ENCODE measurements at regions not wholly inside any gene's neighbourhood (a gene's known extent, or its start where the extent isn't known, plus 50 kb on each side); places are given as distances from the start of the nearest gene placed in this dataset.

DNA sequence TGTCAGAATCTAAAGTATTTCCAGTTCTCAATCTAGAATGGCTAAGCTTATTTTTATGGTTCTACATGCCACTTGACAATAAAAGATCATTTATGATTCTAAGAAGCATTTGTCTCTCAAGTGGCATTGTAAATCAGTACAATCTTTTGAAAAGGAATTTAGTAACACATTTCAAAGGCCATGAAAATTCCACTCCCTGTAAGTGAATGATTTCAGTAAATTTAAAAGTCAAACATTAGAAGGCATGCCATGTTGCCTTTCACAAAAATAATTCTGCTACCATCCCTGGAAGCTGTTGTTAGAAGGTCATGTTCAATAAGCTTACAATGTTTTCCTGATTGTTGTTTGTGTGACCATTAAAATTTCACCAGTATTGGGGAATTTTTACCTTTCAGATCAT, 142.9 kb downstream of the RPIA start:
- DNase-seq, result no peak

DNA sequence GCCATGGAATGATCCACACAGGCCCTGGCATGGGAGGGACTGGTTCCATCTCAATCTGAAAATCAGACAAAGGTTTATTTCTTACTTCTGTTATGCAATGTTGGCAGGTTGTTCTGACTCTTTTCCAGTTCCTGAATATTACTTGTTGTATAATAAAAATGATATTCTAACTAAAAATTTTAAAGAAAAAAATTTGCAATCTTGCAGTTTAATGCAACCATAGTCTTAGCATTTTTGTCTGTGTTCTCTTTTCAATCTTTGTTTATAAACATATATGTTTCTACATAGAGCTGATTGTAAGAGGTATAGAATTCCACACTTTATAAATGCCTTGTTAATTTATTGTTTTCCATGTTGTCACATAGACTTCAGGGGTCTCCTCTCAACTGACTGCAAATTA, 143.4 kb downstream of the RPIA start:
- DNase-seq, result no peak

DNA sequence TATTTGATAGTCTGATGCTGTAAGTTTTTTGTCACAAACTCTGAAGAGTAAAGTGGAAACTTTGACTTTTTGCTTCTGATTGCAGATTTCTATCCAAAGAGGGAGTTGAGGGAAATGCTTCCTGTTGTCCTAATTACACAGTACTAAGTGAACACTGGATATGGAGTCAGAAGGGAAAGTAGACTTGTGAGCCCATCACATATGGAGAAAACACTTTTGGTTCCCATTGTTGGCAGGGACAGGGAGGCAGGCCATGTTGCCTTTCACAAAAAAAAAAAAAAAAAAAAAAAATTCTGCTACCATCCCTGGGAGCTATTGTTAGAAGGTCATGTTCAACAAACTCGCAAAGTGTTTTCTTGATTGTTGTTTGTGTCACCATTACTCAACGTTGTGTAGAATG, 144.3 kb downstream of the RPIA start:
- no peak for DNase-seq

DNA sequence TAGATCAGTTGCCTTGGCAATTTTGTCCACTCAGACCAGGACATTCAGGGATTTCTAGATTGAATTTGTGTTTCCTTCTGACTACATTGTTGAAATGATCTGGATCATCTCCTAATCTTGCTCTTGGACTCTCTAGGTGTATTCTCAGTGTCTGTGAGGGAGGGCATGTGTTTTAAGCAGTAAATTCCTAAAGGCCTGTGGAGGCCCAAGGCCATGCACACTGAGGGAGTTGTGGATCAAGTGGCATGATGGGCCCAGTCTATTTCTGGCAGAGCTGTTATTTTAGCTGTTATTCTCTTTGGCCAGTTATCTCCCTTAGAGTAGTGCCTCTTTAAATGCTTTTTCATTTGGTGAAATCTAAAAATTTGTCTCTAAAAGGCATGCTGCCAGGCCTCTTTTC, 144.9 kb downstream of the RPIA start:
- no peak for DNase-seq

DNA sequence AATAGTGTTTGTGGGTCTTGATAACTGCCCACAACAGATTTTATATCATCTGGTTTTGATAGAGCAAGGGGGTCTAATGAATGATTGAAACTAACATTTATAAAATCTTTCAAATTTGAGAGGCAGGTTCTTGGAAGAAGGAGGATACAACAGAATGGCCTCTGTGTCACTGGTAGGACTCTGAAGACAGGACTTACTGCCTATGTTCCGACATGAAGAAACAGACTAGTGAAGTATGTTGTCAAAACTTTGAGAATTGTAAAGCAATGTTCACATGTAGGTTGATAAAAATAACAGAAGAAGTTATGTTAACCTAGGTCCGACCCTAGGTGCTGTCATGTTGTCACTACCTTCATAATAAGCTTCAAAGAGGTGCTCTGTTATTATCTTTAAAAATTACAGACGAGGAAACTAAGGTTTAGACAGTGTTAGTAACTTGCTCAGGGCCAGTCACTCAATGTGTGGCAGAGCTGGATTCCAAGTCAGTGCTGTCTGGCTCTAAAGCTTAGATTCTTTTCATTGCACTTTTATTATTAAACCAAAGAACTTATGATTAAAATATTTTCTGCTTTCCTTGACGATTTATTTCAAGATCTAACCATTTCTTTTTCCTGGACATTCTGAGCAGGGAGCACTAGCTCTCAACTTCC, 146.2 kb downstream of the RPIA start:
- no peak for DNase-seq

DNA sequence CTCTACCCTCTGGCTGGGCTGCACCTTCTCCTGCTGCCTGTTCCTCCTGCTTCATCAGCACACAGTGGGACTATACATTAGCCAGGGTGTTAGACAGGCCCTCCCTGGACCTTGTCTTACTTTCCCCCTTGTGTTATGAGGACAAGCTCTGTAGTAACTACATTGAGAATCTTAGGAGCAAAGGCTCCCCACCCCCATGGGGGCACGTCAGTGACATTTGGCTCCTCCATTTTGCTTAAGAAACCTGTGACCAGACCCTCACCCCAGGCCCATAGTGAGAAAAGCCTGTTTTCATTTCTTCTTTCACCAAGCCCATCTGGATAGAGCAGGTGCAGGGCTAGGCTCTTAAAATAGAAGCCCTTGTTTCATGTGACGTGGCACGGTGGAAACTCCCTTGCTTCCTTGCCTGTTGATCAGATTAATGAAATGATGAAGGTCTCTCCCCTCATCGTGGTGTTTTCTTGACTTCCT, 146.7 kb downstream of the RPIA start:
- DNase-seq, result no peak

DNA sequence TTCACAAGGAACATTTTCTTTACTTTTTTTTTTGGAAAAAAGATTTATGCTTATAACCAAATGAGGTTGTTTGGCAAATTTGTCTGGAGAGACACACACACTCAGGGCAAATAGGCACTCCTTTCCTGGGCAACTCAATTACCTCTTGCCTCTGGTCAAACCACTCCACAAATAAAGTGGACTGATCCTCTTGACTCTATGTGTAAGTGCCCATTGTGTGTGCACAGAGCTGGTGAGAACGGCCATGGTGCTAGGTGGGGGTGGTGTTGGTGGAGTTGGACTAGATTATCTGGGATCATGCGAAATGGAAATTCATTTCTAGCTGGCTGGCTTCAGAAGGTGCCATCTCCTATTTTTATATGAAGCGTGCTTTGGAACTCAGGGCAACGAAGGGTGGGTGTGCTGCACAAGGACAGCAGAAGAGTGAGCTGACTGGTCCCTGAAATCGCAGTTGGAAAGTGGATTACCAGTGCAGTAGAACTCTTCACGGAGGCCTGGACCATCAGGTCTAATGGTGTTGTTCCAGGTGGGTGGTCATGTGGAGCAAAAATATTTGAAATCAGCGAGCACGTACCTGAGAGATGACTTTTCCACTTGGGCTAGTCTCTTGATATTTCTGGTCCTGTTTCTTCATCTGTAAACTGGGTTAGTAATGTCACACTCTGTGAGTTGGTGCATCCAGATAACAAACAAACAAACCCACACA, 149.9 kb downstream of the RPIA start:
- no peak for DNase-seq

DNA sequence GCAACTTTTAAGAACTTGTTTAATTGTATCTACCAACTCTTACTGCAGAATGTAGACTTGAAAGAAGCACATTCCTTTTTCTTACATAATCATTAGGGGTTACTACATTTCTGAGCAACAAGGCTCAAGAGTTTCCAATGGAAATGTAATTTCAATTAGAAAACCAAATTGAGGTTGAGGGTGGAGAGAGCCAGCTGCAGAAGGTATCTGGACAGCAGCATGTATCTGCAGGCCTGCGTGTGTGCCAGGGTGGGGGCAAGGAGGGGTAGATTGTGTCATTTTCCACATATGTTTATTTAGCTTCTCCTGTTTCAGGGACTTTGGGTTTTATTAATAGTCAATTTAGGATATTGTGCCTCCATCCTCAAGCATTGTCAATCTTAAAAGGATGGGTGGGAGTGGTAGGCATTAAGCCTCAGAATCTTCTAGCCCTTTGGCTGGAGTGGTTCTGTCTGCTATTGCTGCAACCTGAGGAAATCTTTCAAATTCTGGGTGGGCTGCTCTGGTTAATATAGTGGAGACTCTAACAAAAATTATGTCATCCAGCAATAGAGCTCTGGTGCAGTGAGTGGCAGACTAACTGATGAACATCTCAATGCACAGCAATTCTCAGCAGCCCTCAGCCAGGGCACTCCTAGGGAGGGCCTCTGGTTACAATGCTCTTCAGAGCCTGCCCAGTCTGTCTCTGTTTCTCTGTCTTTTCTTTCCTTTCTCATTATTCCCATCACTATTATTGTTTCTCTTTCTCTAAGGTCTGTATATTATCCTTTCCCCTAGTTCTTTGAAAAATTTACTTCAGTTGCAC, 151.4 kb downstream of the RPIA start:
- DNase-seq, result no peak

DNA sequence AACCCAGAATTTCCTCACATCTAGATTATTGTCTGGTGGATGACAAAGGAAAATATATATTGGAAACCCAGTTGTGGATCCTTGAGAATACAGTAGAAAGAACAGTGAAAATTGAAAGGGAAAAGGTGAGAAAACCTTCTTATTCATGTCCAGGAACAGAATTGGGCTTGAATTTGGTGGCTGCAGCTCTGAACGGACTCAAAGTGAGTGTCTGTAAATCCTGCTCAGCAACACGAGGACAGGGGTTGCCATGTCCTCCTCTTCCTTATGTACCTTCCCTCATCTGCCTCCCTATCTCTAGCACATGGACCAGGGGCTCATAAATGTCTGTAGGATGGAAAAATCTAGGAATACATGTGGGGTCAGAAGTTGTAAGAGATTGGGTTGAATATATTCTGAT, 152.2 kb downstream of the RPIA start:
- no peak for DNase-seq

DNA sequence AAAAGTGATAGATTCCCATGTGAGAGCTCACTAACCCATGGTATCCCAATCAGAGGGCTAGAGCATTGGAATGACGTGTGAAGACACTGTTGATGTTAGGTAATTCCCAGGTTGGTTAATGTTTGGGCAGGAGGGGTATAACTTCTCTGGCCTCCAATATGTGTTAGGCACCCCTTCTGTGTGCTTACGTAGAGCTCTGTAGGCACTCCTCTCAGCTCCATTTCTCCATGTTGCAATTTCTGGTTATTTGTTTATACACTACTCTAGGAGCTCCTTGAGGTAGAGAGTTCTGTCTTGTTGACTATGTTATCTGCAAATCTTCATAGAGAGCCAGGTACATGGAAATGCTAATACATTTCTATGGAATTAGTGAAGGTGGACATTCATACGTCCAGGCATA, 153.5 kb downstream of the RPIA start:
- DNase-seq, result no peak

DNA sequence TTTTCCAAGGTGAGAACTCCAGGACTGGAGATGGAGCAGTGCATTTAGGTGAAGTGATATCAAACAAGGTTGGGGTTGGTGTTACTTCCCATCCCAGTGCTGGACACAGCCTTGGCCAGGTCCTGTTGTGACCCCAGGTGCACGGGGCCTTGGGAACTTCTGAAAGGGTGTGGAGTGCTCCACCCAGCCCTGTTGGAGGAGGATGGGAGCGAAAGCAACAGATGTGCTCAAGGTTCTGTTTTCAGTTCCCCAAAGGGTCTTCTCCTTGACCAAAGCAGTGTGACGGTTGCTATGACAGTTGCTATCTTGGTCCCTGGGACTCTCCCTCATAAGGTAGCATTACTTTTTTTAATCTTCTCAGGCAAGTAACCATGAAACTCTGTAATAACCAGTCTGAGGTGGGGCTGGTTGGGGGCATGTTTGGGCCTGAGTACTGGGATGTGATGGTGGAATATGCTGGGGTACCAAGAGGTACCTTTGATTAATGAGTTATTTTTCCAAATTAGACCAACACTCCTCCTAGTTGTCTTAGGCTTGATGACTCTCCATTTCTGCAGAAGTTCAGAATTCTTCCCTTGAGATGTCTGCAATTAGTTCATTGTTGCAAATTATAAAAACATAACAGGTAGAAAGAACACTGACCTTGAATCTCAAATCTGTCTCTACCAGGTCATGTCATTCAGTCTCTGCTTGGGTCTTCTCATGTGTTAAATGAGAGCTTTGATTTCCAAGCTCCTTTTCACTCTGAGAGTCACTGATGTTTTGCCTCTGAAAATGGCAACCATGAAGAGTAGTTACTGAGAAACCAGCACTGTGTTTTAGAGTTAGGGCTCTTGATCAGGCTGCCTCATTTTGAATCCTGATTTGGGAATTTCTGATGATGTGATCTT, 154.5 kb downstream of the RPIA start:
- no peak for DNase-seq

DNA sequence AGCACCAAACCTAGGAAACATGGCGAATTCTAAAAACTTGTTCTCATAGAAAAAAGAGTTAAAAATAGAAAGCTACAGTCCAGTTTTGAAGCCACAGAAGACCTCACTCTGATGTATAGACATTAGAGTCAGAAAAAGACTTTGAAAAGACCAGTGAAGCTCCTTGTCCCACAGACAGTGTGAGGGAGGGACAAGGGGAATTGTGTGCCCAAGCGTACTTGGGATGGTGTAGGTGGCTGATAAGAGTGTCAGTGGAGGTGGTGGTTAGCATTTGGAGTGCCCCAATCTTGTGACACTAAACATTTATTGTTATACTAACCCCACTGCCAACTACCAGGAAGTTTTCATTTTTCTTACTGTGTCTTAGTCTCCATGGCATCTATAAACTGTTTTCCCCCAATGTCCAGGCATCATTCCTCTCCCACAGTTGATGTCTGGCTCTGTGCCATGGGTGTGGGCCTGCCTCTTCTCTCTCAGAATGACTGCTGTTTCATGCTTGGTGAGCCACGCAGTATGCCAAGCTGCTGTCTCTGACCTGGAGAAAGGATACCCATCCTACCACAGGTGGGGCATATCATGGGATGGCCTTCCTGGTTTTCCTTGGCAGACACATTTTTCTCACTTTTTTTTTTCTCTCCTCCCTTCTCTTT, 161.4 kb downstream of the RPIA start:
- no peak for DNase-seq

DNA sequence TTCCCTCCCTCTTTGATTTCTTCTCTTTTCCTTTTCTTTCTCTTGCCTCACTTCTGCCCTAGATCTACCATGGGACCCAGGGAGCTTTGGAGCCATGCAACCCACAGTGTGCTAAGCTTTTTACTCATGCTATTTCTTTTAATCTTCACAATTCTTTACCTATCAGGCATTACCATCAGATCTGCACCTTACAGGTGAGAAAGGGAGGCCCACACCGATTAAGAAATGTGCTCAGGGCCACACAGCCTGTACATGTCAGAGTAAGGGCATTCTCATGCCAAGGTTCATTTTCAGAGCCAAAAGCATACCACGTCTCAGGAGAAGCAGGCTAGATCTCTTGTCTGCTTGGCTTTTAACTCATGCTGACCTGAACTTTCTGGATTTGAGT, 161.9 kb downstream of the RPIA start:
- no peak for DNase-seq

DNA sequence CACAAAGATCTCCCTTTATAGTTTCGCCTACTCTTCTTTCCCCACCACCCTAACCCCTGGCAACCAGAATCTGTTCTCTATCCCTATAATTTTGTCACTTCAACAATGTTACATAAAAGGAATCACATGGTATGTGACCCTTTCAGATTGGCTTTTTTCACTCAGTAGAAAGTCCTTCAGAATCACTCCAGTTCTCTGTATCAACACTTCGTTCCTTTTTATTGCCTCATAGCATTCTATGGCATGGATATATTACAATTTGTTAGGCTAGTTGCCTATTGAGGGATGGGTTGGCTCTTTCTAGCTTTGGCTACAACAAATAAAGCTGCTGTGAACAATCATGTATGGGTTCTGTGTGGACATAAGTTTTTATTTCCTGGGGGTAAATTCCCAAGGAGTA, 163.1 kb downstream of the RPIA start:
- no peak for DNase-seq

DNA sequence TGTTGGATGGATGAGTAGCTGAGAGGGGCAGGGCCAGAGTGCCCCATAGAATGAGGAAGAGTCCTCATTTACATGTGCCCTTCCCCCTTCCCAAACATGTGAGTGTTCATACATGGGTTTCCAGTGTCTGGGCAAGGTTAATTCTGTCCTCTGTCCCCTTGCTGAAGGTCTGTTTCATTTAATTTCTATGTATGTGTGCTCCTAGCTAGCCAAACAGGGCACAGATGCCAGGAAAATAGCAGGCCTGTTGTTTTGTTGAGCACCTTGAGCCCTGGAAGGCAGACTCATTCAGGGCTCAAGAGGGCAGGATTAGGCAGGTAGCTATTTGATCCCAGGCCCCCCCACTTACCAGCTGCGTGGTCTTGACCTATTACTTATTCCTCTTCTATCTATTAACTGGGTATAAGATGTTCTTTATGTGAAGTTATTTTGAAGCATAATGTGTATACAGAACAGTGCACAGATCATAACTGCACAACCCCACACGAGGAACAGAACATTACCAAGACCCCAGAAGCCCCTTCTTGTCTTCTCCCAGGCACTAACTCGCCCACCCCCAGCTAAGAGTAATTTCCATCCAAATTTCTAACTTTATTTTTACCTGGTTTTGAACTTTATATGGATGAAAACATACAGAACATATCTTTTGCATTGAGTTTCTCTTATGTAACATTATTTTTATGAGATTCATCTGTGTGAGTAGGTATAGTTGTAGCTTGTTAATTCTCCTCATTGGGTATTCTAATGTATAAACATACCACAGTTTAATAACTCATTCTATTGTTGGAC, 164.3 kb downstream of the RPIA start:
- no peak for DNase-seq

DNA sequence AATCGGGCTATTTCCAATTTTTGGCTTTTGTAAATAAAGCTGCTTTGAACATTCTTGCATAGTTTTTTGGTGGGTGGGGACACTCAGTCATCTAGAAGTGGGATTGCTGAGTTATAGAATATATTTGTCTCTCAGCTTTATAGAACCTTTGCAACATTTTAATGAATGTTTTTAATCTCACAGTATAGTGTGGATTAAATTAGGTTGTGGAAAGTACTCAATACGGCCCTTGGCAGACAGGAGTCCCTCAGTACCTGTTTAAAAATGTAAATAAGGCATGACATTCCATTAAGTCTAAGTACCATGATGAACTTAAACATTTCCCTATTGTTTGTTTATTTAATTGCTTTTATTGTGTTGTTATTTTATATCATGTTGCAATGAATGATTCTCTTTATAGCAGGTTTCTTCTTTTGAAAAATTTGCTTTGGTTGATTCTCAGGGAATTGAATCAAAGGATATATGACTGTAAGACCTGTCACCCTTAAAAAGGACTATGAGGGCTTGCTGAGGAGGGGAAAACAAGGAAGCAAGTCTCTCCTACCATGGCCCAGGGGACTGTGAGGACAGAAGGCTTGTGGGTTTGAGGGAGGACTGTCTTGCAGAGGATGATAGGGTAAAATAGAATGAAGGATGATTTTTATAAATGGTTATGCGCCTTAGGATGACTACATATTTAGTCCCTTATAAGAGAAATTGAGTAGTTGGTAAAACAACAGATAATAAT, 165.1 kb downstream of the RPIA start:
- no peak for DNase-seq

DNA sequence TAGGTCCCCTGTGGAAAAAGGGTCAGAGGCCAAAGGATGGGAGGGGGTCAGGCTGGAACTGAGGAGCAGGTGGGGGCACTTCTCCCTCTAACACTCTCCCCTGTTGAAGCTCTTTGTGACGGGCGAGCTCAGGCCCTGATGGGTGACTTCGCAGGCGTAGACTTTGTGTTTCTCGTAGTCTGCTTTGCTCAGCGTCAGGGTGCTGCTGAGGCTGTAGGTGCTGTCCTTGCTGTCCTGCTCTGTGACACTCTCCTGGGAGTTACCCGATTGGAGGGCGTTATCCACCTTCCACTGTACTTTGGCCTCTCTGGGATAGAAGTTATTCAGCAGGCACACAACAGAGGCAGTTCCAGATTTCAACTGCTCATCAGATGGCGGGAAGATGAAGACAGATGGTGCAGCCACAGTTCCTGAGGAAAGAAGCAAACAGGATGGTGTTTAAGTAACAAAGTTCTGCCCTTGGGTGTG, 165.8 kb downstream of the RPIA start:
- DNase-seq, result no peak

DNA sequence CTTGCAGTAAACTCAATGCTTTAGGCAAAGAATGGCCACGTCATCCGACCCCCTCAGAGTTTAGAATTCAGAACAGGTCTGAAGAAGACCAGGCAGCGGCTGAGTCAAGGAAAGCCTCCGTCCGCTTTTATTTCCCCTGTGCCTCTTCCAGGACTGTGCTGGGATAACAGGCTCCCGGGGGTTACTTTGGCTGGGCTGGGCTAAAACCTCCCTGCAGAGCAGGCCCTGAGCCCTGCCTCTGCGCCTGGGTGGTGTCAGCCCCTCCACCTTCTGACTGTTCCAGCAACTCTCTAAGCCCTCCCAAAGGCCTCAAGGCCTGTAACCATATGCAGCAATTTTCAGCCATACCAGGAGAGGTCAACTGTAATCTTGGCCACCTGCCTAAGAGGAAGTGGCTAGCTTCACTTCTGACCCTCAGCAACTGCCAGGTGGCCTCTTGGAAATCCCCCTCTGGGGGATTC, 166.5 kb downstream of the RPIA start:
- no peak for DNase-seq

DNA sequence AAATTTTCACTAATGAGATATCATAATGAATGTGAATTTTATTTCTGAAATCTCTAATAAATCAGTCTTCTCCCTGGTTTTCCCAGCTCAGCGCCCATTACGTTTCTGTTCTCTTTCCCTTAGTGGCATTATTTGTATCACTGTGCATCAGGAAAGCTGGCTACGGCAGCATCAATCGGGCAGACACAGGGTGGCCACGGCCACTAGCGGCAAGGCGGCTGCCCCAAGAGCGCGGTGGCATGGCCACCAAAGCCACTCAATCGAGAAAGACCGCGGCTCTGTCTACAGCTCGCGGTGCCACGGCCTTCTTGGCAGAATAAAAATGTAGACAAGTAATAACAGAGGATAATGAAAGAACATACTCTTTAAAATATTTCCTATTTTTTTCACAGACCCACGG, 168.0 kb downstream of the RPIA start:
- no peak for DNase-seq

DNA sequence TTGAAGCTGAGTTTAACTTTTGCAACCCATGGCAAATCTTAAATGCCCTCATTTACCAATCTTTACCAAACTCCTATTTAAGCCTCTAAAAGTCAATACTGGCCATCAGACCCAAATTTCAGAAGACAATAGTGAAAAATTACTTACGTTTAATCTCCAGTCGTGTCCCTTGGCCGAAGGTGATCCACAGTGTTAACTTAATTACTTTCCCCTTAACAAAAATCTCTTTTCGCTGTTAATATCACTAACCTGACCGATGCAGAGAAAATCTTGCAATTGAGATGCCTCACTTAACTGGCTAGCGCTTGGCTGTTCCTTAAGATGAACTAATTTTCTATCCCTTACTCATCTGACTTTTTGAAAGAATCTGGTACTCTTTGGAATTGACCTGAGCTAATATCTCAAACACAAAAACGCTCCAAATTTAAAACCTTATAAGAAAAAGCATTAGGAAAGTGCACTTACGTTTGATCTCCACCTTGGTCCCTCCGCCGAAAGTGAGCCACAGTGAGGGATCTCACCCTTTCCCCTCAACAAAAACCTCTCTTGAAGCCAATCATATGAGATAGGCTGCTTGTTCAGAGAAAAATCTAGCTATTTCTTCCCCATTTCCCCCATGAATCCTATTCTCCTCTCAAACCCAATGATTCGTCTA, 169.1 kb downstream of the RPIA start:
- DNase-seq, result no peak
